ENCODE measurements at regions not wholly inside any gene's neighbourhood (a gene's known extent, or its start where the extent isn't known, plus 50 kb on each side); places are given as distances from the start of the nearest gene placed in this dataset.

GRCh38 chr6:113481458-113481857 lies 375.7 kb upstream of the MARCKS start:
- TF ChIP-seq CTCF (conservative IDR thresholded peaks at IDR 0.05; ENCODE audit: low read depth in 2 of 2): no peak
- TF ChIP-seq CREB1 (CRISPR knock-in tag; IDR thresholded peaks at IDR 0.05; ENCODE audit: low read depth): no peak
- no peak for TF ChIP-seq NANOG (IDR thresholded peaks at IDR 0.05; ENCODE audit: borderline replicate concordance)
